LNCaP clone FGC (cell line): ENCODE measurements at regions not wholly inside any gene's neighbourhood (a gene's known extent, or its start where the extent isn't known, plus 50 kb on each side); places are given as distances from the start of the nearest gene placed in this dataset.

Experiments used
- DNase-seq: peaks from one replicate; pipeline ENCODE4 v3.0.0-alpha.2; 2011; ENCODE audit warnings: low read depth
- H3K4me3 ChIP-seq: 2 replicates; pipeline ENCODE4 v1.5.1; 2011; ENCODE audit warnings: mild to moderate bottlenecking, low read depth, low read length, control low read depth
- TF ChIP-seq, protein P1 (sequence below): IDR thresholded peaks from 2 replicates; pipeline ENCODE4 v1.5.1; 2012; ENCODE audit warnings: mild to moderate bottlenecking; ENCODE audit not compliant: control insufficient read depth, insufficient read depth; ENCODE audit errors: extremely low read depth

DNA sequence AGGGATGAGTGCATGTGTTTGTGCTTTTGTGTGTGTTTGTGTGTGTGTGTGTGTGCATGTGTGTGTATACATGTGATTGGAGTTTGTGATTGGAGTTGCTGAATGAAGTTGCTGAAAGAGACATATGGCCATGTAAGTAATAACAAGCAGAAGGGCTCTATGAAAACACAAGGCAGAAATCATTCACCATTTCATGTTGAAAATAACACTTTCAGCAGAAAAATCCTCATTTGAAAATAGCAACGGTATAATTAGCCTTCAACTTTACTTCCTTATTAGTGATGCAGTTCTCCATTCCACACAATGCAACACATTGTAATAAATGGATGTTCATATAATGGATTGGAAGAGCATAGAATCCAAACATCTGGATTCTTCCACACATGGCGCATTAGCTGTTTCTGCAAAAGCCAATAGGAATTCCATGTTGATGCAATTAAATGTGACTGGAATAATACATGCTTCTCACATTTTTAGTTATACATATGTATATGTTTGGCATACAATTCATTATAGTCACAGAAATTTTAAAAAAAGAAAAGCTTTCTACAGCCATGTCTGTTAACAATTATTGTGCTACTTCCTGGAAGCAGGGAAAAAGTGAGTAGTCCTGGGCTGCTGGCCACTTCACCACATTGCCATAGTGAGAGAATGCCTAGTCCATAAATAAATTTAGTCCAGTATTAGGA, 538.0 kb downstream of the LTN1 start:
- no peak for DNase-seq
- no peak overlapping the region for H3K4me3 ChIP-seq
- TF ChIP-seq, protein P1, sequence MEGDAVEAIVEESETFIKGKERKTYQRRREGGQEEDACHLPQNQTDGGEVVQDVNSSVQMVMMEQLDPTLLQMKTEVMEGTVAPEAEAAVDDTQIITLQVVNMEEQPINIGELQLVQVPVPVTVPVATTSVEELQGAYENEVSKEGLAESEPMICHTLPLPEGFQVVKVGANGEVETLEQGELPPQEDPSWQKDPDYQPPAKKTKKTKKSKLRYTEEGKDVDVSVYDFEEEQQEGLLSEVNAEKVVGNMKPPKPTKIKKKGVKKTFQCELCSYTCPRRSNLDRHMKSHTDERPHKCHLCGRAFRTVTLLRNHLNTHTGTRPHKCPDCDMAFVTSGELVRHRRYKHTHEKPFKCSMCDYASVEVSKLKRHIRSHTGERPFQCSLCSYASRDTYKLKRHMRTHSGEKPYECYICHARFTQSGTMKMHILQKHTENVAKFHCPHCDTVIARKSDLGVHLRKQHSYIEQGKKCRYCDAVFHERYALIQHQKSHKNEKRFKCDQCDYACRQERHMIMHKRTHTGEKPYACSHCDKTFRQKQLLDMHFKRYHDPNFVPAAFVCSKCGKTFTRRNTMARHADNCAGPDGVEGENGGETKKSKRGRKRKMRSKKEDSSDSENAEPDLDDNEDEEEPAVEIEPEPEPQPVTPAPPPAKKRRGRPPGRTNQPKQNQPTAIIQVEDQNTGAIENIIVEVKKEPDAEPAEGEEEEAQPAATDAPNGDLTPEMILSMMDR: no peak

DNA sequence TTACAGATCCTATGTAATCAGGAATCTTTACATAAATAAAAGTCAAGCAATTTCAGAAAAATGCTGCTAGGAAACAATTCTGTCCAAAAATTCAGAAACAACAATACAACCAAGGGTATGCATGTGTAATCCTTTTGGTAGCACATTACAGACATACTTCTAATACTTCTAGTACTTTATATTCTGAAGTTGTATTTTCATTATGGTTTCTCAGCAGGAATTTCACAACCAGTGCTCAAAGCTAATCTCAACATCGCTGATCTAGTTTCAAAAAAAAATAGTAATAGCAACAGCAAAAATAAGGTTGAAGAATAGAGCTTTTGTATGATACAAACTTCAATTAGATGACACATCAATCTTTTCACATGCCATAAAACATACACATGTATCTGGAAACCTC, 545.2 kb downstream of the LTN1 start:
- no peak overlapping the region for H3K4me3 ChIP-seq
- TF ChIP-seq, protein P1: no peak
- DNase-seq: no peak

DNA sequence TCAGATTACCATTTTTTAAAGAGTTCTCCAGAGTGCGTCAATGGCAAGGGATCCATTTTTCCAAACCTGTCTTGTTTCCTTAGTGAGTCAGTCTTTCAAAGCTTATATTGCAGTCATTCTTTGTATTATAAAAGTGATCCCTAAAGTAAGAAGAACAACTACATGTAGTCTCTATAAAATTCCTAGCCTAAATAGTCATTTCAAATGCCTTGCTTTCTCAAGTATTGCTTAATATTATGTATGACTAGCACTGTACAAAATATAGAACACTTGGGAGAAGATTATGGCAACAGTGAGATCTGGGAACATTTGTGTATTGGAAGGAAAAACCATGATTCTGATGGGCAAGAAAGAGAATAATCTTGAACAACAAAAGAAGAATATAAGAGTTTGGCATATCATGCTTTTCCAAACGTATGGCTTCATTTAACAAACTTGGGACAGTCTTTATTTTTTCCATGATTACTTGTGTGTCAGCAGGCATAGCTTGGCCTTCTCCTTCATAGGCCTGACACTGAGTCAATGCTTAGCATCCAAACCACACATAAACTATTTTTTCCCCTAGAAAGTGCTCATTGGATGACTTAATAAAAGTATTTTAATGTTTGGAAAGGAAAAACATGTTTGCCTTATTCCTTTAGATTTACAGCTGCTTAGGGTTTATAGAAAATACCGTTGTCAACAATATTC, 547.4 kb downstream of the LTN1 start:
- DNase-seq: peak; percentile 23
- TF ChIP-seq, protein P1: no peak
- no peak overlapping the region for H3K4me3 ChIP-seq

DNA sequence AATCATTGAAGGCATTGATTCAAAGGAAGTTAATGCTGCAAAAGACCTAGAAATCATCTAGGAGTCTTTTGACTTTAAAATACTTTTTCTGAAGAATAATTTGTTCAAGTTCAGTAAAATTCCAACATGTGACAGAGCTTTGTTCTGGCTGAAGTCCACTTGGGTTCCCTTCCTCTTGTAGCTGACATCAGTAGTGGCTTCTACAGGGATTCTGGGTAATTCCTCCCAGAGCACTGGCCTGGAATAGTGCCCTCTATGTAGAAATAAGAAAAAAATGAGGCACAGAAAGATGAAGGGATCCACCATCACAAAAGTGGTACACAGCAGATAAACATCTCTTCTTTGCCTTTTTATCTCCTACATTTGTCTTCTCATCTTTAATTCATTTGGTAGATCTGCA, 548.1 kb downstream of the LTN1 start:
- H3K4me3 ChIP-seq: no peak overlapping the region
- DNase-seq: no peak
- TF ChIP-seq, protein P1: no peak

DNA sequence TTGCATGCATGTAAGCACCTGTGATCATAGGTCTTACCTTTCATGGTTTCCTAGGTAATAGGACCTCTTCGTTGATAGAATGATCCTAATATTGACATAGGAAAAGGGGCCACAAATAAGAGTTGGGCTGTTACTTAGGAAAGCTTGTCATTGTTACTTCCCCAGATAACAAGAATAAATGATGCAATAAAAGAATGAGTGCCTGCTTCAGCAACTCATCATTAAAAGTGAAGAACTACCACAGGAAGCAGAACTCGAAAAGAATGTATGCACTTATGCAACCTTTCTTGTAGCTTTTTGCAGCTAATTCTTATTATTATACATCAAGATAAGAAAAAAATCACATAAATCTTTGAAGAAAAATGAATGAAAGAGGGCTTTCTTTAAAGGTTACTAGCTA, 548.6 kb downstream of the LTN1 start:
- no peak overlapping the region for H3K4me3 ChIP-seq
- no peak for DNase-seq
- TF ChIP-seq, protein P1: no peak

DNA sequence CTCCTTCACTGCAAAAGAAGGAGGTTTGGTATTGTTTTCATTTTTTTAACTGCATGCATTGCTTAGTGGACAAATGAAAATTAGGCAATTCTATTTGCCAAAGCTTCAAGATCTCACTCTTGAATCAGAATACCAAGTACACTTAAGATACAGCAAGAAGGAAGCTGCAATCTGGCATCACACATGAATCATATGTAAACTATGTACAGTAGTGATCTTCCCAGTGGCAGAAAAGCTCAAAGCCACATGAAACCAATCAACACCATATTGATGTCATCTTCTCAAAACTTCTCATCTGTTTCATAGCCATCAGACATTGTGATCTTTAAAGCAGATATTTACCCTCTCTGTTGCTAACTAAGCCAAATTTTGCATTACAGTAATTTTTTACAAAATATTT, 550.1 kb downstream of the LTN1 start:
- H3K4me3 ChIP-seq: no peak overlapping the region
- no peak for DNase-seq
- TF ChIP-seq, protein P1: no peak
